Stimulated activated CD4-positive, alpha-beta T cell treated with anti-CD3 and anti-CD28 coated beads, Interleukin-4, amount 100 ng/mL, for 24 hours (primary cell): ENCODE measurements at regions not wholly inside any gene's neighbourhood (a gene's known extent, or its start where the extent isn't known, plus 50 kb on each side); places are given as distances from the start of the nearest gene placed in this dataset.
"Not testable (repeated sequence)": the region's sequence is repeated elsewhere in the genome, so short reads cannot be mapped to it uniquely, and the experiment has no call there.

Experiments used
- DNase-seq: peaks from one replicate; pipeline ENCODE4 v3.0.0-alpha.2; 2020

DNA sequence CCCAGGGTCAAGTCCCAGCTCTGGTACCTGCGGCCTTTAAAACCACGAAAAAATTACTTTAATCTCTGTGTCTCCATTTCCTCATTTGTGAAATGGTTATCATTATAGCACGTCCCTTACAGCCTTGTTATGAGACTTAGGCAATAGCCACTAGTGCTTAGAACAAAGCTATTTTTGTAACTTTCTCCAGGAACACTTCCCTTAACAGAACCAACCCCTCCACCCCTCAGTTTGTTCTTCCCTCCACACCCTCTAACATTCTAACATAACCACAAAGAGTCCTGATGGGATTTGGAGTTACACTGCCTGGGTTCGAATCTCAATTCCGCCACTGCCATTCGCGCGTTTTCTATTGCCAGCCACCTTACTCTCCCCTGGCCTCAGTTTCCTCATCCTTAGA is 2777.4 kb upstream of the TPTE start:
- DNase-seq = not testable (repeated sequence)

DNA sequence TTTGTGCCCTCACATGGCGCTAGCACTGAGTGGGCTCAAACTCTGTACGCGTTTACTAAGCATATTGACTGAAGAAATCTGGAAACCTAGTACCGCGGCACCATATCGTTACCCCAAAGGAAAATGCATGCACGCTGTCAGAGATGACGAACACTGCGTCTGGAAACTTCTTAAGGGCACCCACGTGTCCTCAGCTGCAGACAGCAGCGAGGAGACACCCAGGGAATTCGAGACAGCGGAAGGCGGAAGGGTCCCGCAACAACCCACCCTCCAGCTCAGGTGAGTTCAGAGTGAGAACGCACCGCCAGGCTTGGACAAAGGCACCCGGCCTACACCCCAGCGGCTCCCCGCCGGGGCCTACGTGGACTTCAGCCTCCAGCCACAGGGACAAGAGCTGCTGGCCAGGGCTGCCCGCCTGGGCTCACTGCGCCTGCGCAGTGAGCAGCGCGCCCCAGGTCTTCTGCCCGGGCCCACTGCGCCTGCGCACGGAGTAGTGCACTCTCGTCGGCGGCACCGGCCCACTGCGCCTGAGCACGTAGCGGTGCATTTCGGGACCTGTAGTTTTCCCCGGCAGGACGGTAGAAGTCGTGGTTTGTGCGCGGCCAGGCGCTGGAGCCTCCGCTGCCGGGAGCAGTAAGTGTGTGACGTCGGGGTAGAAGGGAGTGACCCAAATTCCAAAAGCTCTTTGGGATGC is 2776.8 kb upstream of the TPTE start:
- DNase-seq = not testable (repeated sequence)

DNA sequence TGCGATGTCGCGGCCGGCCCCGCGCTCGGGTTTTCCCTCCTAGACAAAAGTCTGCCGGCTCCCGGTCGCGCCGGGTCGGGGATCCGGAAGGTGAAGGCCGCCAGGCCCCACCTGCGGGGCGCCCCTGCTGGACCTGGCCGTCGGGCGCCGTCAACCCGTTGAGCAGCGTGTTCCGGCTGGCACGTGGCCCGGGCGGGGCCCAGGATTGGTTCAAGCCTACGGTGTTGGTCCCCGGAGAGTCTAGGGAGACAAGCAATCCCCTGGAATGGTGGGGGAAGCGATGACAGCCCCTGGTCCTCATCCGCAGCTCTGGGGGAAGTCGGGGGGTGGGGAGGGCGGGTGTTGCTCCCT is 2776.3 kb upstream of the TPTE start:
- not testable (repeated sequence) for DNase-seq

DNA sequence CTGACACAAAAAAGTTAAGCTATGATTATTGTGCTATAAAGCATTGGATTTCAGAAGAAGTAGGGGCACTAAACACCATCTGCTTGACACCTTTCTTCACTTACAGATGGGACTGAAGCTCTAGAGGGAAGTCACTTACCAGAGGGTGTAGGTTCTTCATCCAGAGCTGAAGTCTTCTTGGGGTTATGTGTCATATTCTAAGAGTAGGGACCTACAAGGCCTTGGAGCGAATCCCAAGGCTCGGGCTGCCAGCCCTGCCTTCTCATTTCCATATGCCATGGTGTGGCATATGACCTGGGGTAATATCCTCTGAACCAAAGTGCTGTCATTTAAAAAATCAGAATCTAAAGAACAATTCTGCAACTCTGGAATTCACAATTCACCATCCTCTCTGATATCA is 2773.4 kb upstream of the TPTE start:
- not testable (repeated sequence) for DNase-seq

DNA sequence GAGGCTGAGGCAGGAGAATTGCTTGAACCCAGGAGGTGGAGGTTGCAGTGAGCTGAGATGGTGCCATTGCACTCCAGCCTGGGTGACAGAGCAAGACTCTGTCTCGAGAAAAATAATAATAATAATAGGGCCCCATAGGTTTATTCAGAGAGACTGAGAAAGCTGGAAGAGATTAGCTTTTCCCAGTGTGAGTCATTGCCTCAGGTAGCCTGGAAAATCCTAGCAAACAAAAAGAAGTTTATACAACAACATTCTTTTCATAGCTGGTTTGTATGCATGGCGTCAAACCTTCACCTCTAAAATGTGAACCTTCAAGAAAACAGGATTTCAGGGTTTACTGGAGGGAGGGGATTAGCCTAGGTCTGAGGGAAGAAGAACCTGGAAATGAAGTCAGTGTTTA is 2768.8 kb upstream of the TPTE start:
- not testable (repeated sequence) for DNase-seq

DNA sequence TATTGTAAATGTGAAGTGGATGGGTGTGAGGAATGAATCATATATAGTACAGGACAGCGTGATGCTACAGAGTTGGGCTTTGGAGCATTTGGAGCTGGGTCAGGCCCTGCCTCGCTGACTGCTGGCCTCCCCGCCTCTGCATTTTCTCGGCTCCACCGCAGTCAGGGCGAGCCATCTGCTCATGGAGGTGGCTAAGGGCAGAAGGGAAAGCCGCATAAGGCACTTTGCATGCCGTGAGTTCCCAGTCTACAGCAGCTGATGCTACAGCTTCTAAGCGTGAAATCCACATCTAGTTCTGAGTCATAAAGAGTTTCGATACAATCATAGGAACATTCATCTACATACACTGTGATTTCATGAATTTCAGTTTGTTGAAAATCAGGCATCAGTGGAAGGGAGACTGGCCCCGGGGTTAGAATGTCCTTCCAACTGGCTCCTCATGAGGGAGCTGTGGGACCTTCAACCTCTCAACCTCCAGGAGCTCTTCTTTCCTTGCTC is 2768.0 kb upstream of the TPTE start:
- peak; percentile 13 for DNase-seq

DNA sequence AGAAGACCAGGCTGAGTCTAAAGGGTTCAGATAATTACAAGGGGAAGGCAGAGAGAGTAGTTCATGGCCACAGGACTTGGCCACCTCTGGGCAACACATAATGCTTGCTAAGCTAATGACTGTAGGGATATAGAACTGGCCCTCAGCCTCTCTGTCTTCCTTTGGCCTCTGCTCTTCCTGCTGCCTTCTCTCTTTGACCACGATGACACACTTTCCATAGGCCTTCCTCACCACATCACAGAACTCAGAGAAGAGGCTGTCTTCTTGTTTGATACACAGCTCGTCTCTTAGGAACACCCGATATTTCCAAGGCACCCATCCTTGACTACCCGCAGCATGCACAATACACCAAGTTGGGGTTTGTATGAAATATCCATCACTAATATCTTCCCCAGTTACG is 2751.4 kb upstream of the TPTE start:
- DNase-seq = not testable (repeated sequence)

DNA sequence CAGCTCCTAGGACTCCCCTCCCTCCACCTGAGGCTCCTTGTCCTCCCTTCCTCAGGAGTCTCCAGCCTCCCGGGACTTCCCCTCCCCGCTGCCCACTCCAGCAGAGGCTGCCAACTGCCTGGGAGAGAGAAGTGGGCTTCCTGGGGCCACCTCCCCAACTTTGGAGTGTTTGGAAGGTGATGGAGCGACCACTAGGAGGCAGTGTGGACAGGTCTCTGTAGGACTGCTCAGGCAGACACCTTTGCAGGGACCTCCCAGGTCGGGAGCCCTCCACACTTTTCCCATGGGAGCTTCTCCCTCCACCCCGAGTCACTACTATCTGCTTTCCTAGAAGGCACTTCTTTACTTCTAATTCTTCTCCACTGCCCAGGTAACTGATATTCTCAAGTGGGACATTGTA is 2747.2 kb upstream of the TPTE start:
- DNase-seq = not testable (repeated sequence)

DNA sequence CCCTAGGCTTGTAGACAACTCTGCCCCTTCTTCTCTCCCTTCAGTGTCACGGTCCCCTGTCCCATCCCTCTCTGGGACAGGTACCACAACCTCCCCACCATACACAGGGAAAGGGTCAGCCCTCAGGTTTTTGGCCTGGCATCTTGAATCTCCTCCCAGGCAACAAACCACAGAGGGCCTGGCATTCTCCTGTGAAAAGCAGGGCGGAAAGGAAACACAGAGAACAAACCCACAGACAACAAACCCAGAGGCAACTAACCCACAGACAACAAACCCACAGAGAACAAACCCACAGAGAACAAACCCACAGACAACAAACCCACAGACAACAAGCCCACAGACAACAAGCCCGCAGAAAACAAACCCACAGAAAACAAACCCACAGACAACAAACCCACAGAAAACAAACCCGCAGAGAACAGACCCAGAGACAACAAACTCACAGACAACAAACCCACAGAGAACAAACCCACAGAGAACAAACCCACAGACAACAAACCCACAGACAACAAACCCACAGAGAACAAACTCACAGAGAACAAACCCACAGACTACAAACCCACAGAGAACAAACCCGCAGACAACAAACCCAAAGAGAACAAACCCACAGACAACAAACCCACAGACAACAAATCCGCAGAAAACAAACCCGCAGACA is 2745.9 kb upstream of the TPTE start:
- DNase-seq = peak; percentile 3

DNA sequence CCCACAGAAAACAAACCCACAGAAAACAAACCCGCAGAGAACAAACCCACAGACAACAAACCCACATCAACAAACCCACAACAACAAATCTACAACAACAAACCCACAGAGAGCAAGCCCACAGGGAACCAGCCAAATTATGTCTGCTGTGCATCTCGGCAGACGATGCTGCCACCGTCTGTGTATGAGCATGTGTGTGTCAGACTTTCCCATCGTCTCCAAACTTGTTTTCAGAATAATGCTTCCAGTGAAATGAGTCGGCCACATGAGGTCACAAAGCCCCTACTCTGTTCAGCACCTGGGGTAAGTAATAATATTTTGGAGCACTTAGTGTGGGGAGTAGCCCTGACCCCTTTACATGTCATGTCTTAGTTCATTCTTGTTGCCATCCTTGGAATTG is 2745.3 kb upstream of the TPTE start:
- DNase-seq = not testable (repeated sequence)

DNA sequence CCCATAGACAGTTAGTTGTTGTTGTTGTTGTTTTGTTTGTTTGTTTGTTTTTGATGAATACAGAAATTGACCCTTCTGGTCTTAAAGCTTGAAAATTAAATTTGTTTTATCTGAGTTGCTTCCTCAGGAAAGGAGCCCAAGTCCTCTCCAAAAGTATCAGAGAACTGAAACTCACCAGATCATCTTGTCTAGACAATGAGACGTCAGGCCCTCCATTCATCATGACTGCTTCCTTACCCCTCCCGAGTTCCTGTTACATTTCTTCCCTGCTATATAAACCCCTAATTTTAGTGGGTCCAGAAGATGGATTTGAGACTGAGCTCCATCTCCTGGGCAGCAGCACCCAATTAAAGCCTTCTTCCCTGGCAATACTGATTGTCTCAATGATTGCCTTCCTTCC is 2744.8 kb upstream of the TPTE start:
- DNase-seq = not testable (repeated sequence)

DNA sequence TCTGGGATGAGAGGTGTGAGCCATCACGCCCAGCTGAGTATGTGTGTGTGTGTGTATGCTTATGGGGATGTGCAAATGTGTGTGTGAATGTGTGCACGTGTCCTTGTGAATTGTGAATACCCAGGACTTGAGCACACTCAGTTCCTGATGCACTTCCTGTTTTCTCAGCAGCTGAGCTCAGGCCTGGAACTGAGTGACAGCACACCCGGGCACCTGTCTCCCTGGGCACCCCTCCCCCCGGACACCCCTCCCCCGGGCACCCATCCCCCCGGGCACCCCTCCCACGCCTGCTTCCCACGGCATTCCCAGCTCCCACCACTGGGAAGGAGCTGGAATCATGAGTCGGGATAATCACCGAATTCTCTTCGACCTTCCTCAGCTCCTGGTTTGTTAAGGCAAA is 2744.1 kb upstream of the TPTE start:
- peak; percentile 0 for DNase-seq

DNA sequence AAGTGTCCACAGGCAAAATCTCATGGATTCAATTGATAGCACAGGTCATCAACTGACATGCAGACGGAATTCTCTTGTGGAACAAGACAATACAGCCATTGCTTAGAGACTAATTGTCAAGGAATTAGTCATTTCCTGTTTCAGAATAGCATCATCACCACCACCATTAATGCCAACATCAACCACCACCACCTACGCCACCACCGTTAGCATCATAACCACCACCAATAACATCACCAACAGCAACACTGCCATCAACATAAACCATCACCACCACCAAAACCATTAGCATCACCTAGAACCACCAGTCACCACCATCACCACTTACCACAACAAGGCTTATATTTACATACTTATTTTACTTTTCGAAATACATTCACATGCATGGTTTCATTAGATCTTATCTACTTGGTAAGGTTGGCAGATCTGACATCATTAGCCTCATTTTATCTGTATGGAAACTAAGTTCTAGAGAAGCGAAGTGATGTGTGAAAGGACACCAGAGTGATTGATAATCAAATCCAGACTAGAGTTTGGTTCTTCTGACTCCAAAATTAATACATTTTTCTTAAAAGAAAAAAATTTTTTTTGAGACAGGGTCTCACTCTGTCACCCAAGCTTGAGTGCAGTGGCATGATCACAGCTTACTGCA is 2733.8 kb upstream of the TPTE start:
- DNase-seq = not testable (repeated sequence)

DNA sequence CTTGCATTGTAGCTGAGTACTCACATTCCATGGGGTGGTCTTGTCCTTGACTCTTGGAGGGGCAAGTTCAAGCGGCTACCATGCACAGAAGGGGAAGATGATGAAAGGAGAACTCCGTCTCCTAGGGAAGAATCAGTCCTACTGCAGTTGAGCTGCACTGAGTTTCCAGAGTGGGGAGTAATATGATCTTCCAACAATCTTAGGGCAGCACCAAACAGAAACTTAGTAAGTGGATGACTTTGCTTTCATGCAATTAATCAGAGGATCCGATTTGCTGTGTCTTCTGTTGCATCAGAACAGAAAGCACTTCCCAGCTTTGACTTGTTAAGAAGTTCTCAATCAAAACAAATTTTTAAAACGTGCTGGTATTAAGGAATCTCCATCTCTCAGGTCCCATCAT is 2727.6 kb upstream of the TPTE start:
- DNase-seq = not testable (repeated sequence)

DNA sequence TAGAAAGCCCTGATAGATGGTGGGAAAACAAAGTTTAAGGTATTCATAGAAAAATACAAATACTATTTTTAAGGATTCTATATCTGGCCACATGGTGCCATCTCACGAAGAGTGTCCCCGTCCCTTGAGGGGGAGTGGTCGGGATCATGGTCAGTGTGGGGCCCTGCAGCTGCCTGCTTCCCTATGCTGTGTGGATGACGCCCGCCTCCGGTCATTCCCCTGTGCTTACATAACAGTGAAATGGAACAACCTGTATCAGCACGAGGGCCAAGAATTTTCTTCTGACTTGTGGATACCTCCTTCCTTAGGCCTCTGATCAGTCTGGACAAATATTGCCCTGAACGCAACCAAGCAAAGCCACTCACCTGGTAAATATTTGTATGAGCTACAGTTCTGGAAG is 2724.1 kb upstream of the TPTE start:
- not testable (repeated sequence) for DNase-seq

DNA sequence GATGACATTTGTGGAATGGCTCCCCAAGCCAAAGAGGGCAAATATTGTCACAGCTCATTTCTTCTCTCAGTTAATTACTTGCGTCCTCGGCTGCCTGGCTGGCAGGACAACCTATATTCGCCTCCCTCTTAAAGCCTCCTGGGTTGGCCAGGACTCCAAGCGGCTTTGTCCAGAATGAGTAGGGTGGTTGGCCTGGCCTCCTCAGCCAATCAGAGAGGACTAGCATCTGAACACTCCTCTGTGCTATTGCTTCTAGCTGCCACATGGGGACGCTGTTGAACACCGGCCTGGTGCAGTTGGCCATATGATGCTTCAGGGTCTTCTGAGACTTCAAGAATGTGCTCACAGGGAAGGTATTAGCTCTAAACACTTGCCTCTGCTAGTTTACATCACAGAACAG is 2722.9 kb upstream of the TPTE start:
- DNase-seq = not testable (repeated sequence)

DNA sequence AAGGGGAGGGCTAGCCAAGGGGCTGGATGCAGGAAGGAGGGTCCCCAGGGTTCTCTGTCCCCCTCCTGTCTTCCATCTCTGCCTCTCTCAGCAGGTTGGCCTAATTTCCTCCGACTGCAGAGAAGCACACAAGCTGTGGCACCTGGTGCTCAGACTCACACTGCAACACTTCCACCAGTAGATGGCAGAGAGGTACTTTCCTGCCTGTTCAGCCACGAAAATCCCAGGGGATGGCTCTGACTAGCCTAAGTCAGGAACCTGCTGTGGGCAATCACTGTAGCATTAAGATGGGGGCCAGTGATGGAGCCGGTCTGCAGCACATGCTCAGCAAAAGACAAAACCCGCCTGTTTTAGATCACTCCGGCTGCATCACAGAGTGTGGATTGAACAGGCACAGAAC is 2721.7 kb upstream of the TPTE start:
- not testable (repeated sequence) for DNase-seq

DNA sequence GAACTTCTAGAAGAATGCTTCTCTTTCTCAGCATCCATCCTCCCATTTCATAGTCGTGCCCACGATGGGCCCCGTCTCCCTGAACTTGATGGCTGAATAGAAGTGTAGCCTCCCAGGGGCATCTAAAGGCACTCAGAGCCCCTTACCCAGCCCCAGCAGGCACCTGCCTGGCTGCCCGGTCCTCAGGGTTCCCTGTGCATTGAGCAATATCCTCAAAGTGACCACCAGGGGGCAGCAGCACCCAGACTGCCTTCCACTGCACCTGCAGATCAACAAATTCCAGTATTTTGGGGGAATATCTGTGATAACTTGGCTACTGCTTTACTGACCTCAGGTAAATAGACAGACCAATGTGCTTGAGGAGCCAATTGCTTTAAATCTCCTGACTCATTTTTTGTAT is 2707.9 kb upstream of the TPTE start:
- not testable (repeated sequence) for DNase-seq

DNA sequence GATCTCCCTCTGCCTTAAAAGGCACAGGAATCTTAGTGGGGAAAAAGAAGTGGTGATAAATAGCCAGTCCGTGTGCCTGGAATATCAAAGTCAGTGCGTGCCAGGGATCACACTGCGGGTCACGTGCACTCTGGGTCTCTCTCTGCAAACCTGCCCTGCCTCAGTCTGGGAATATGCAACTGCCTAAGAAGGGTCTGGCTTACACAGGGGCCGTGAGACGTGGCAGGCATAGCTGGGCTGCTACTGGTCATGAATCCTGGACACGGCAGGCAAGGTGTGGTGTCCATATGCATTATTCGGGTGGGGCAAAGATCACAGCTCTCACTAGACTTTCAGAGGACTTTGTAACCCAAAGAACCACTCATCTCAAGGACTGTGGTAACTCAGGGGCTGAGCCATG is 2704.4 kb upstream of the TPTE start:
- DNase-seq = not testable (repeated sequence)

DNA sequence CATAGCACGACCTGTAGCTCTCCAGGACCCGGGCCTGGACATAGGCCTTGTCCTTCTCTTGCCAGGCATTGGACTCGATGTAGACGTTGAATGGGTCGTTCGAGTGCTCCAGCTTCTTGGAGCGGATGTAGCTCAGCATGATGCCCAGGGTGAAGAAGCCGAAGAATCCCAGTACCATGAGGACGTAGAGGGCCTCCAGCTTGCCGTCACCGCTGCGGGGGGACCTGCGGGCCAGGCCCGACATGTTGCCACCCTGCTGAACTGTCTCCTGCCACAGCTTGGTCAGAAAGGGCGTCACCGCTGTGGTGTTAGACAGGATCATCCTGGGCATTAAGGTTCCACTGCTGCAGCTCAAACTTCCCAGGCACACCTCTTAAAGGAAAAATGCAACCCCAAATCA is 2702.1 kb upstream of the TPTE start:
- not testable (repeated sequence) for DNase-seq

DNA sequence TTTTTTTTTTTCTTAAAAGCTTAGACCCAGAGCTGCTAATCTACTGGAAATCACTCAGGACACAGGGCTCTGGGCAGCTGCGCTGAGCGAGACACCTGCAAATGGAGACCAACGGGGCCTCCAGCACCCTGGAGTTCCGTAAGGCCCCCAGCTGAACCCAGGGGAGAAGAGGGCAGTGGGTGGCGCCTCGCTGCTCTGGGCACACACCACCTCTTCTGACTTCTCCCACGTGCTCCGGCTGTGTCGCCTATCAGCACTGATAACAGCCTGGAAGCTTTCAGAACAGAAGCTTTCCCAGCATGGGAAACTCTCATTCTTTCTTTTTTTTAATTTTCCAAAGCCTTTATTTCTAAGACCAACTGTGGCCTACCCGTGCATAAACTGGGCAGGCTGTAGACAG is 2695.8 kb upstream of the TPTE start:
- DNase-seq = not testable (repeated sequence)

DNA sequence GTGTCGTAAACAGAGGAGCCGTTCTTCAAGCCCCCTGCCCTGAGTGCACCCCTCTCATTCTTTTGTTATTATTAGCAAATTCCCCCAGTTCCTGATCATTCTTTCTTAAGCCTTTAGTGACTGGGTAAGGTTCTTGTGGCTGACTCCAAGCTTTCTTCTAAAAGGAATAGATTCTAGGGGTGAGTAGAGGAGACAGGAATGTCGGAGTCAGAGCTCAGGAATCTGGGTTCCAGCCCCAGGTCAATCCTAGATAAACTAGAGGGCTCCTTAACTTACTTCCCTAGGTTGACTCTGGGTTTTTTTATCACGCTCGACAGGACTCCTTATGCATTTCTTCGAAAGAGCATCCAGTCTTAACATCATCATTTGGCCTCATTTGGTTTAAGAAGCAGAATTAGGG is 2695.2 kb upstream of the TPTE start:
- not testable (repeated sequence) for DNase-seq

DNA sequence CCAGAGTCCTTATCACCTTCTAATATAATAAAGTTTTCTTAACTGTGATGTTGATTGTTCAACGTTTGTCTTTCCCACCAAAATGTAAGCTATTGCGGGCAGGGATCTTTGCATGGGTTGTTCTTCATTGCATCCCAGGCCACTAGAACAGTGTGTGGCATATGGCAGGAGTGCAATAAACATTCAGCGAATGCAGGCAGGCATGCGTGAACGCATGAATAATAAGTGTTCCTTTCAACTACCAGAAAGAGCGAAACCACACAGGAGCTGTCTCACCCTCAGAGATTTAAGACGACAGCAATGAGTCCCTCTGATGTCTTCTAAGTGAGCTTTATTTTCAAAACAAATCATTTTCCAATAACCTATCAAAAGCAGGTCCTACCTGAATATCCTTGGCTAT is 2693.1 kb upstream of the TPTE start:
- not testable (repeated sequence) for DNase-seq

DNA sequence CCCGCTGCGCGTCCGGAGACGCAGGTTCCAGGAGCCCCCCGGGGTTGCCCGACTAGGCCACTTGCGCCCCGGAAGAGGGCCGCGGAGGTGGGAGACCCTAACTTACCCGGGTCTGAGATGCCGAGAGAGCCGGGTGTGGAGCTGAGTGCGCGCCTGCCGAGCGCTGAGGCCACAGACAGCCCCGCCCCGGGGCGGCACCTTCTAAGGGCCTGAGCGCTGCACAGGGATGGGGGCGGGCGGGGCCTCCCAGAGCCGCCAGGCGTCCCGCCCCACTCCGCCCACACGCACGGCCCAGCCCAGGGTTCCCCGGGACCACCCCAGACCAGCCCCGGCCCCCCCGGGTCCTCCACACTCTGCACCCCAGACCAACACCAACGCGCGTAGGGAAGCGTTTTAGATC is 2692.0 kb upstream of the TPTE start:
- DNase-seq = not testable (repeated sequence)
